Mesenchymal stem cell (in vitro differentiated cells and primary cell): ENCODE measurements at regions not wholly inside any gene's neighbourhood (a gene's known extent, or its start where the extent isn't known, plus 50 kb on each side); places are given as distances from the start of the nearest gene placed in this dataset.
A peak's percentile ranks its signal among the peaks of the same experiment; 100 is the strongest.

ENCODE experiments used
- DNase-seq: peaks from one replicate; pipeline ENCODE4 v3.0.0-alpha.2; 2013
- H2AFZ ChIP-seq: one replicate; pipeline ENCODE4 v1.6.1; 2013; ENCODE audit warnings: low read depth, mild to moderate bottlenecking, control low read depth, inconsistent platforms, low read length, moderate library complexity
- H2AK5ac ChIP-seq: 2 replicates; pipeline ENCODE4 v1.6.1; 2013; ENCODE audit warnings: low read length, moderate library complexity, mild to moderate bottlenecking, inconsistent platforms; ENCODE audit not compliant: severe bottlenecking
- H2BK120ac ChIP-seq: one replicate; pipeline ENCODE4 v1.6.1; 2013; ENCODE audit warnings: low read depth, mild to moderate bottlenecking, inconsistent platforms, low read length, moderate library complexity
- H2BK12ac ChIP-seq, 2 experiments: one replicate each; pipeline ENCODE4 v1.6.1; 2013; ENCODE audit warnings: inconsistent platforms in 2 of 2, low read length in 2 of 2, mild to moderate bottlenecking in 2 of 2, moderate library complexity in 2 of 2, control low read depth in 1 of 2
- H2BK15ac ChIP-seq: one replicate; pipeline ENCODE4 v1.6.1; 2013; ENCODE audit warnings: mild to moderate bottlenecking, low read depth, inconsistent platforms; ENCODE audit not compliant: poor library complexity, severe bottlenecking
- H2BK5ac ChIP-seq: 2 replicates; pipeline ENCODE4 v1.6.1; 2013; ENCODE audit warnings: low read depth, mild to moderate bottlenecking, low read length, control low read depth, inconsistent platforms; ENCODE audit not compliant: poor library complexity, severe bottlenecking
- H3K14ac ChIP-seq, 2 experiments: one replicate each; pipeline ENCODE4 v1.6.1; 2013; ENCODE audit warnings: inconsistent platforms in 2 of 2, low read length in 2 of 2, control low read depth in 1 of 2, mild to moderate bottlenecking in 1 of 2, moderate library complexity in 1 of 2
- H3K18ac ChIP-seq, 2 experiments: one replicate each; pipeline ENCODE4 v1.6.1; 2013; ENCODE audit warnings: inconsistent platforms in 2 of 2, low read length in 2 of 2, control low read depth in 1 of 2, low read depth in 1 of 2, mild to moderate bottlenecking in 1 of 2
- H3K23ac ChIP-seq, 2 experiments: one replicate each; pipeline ENCODE4 v1.6.1; 2013; ENCODE audit warnings: inconsistent platforms in 2 of 2, low read length in 2 of 2, mild to moderate bottlenecking in 2 of 2, moderate library complexity in 2 of 2, control low read depth in 1 of 2
- H3K27ac ChIP-seq: 2 replicates; pipeline ENCODE4 v1.5.1; 2013; ENCODE audit warnings: mild to moderate bottlenecking, moderate library complexity, low read length, control low read depth, inconsistent platforms; ENCODE audit not compliant: poor library complexity, severe bottlenecking
- H3K27me3 ChIP-seq, 2 experiments: 2 replicates each; pipeline versions ENCODE4 v1.6.1 to v1.7.0; 2013; ENCODE audit warnings: low read length in 2 of 2, mild to moderate bottlenecking in 2 of 2, moderate library complexity in 2 of 2, control low read depth in 1 of 2, inconsistent platforms in 1 of 2; ENCODE audit not compliant: control insufficient read depth in 1 of 2, insufficient read depth in 1 of 2
- H3K36me3 ChIP-seq, 2 experiments: 2 replicates each; pipeline versions ENCODE4 v1.6.1 to v1.7.0; 2013; ENCODE audit warnings: low read length in 2 of 2, control low read depth in 1 of 2, inconsistent platforms in 1 of 2, low read depth in 1 of 2, mild to moderate bottlenecking in 1 of 2; ENCODE audit not compliant: insufficient read depth in 2 of 2, control insufficient read depth in 1 of 2
- H3K4ac ChIP-seq, 2 experiments: one replicate each; pipeline ENCODE4 v1.6.1; 2013; ENCODE audit warnings: inconsistent platforms in 2 of 2, low read length in 2 of 2, mild to moderate bottlenecking in 2 of 2, moderate library complexity in 2 of 2, control low read depth in 1 of 2, low read depth in 1 of 2
- H3K4me1 ChIP-seq: 2 replicates; pipeline ENCODE4 v1.6.1; 2013; ENCODE audit warnings: low read depth, low read length, control low read depth; ENCODE audit not compliant: control insufficient read depth, insufficient read depth
- H3K4me2 ChIP-seq: 2 replicates; pipeline ENCODE4 v1.6.1; 2013; ENCODE audit warnings: low read length, mild to moderate bottlenecking, inconsistent platforms; ENCODE audit not compliant: poor library complexity, severe bottlenecking
- H3K4me3 ChIP-seq, 2 experiments: 2 replicates each; pipeline versions ENCODE4 v1.5.1 to v1.7.0; 2013; ENCODE audit warnings: low read length in 2 of 2, mild to moderate bottlenecking in 2 of 2, control low read depth in 1 of 2, low read depth in 1 of 2; ENCODE audit not compliant: insufficient read depth in 1 of 2
- H3K79me1 ChIP-seq: replicated peaks from 2 replicates; pipeline ENCODE4 v1.6.1; 2013; ENCODE audit warnings: mild to moderate bottlenecking, control low read depth, low read length, inconsistent platforms; ENCODE audit not compliant: poor library complexity, severe bottlenecking
- H3K9ac ChIP-seq: 2 replicates; pipeline ENCODE4 v1.7.0; 2013; ENCODE audit warnings: mild to moderate bottlenecking, low read length, moderate library complexity
- H3K9me3 ChIP-seq: 2 replicates; pipeline ENCODE4 v1.7.0; 2013; ENCODE audit warnings: mild to moderate bottlenecking, low read length; ENCODE audit not compliant: control insufficient read depth
- H4K8ac ChIP-seq: one replicate; pipeline ENCODE4 v1.6.1; 2013; ENCODE audit warnings: inconsistent platforms, mild to moderate bottlenecking, low read length, moderate library complexity
- H4K91ac ChIP-seq: one replicate; pipeline ENCODE4 v1.6.1; 2013; ENCODE audit warnings: mild to moderate bottlenecking, low read length, inconsistent platforms
- WGBS: methylation state at CpG from one replicate; pipeline ENCODE4 v1.1.7; 2013; ENCODE audit warnings: mixed read lengths; 5-methylcytosine and 5-hydroxymethylcytosine counted together

DNA sequence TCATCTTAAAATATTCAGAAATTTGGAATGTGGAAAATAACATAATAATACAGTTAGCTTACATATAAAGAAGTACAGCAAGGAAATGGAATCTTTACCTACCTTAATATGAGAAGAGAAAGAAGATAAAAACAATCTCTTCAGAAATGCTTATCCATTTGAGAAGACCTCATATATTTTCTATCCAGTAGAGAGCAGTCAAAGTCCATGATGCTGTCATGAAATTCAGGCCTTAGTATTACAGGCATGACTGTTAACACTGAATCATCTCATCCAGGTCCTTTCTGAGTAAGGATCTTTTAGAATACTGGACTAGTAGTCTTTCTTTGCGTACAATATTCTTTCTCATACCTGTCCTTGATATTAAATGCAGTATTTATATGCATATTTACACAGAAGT lies 713.4 kb downstream of the CD109 start:
- Histone ChIP-seq H3K4me1 (no peaks in the 10 kb centered on the region), H3K23ac (no peak overlapping the region), H2AK5ac (no peak overlapping the region), H3K27ac (no peak overlapping the region), H2AFZ (no peak overlapping the region), H3K9ac (peak overlapping the region; percentile 3), H3K4ac (no peak overlapping the region), H3K4me3 (no peak overlapping the region), H2BK5ac (no peak overlapping the region), H4K8ac (no peak overlapping the region), H3K9me3 (no peaks in the 10 kb centered on the region), H2BK12ac (no peak overlapping the region), H2BK15ac (no peak overlapping the region), H3K4me2 (no peak overlapping the region), H3K18ac (no peak overlapping the region), H4K91ac (no peak overlapping the region), H3K27me3 (no peaks in the 10 kb centered on the region), H3K14ac (no peak overlapping the region), H2BK120ac (no peak overlapping the region), H3K79me1 (no peaks in the 10 kb centered on the region), H3K36me3 (no peaks in the 10 kb centered on the region)
- peak; percentile 79 for DNase-seq
- no CpG with 5 or more reads among the region's 1 CpG for WGBS

DNA sequence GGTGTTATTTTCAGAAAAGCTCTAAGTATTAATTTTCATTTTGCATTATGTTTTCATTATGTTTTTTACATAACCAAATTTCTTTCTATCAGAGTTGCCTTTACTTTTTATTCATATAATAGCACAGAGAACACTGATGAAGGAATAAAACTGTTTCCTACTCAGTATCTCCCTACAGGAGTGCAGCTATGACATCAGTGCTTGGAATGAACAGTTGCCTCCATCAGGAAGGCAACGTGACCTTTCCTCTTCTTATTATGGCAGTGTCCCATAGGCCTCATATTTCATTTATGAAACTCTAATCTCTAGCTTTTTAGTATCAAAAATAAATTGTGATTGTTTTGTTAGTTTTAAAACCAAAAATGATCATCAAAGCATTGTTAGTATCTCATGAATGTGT lies 712.8 kb downstream of the CD109 start:
- no peak overlapping the region for H3K4ac ChIP-seq
- H2BK120ac ChIP-seq: no peak overlapping the region
- H3K4me2 ChIP-seq: no peak overlapping the region
- no peak overlapping the region for H3K4me3 ChIP-seq
- WGBS: no CpG with 5 or more reads among the region's 1 CpG
- no peaks in the 10 kb centered on the region for H3K9me3 ChIP-seq
- no peak overlapping the region for H2AFZ ChIP-seq
- H3K27me3 ChIP-seq: no peaks in the 10 kb centered on the region
- H3K27ac ChIP-seq: no peak overlapping the region
- no peak overlapping the region for H2AK5ac ChIP-seq
- no peak overlapping the region for H2BK5ac ChIP-seq
- H2BK12ac ChIP-seq: no peak overlapping the region
- no peak overlapping the region for H2BK15ac ChIP-seq
- H3K9ac ChIP-seq: peak overlapping the region; percentile 3
- no peak overlapping the region for H3K14ac ChIP-seq
- H3K18ac ChIP-seq: no peak overlapping the region
- H3K79me1 ChIP-seq: no peaks in the 10 kb centered on the region
- H3K4me1 ChIP-seq: no peaks in the 10 kb centered on the region
- no peak overlapping the region for H4K91ac ChIP-seq
- H3K23ac ChIP-seq: no peak overlapping the region
- peak; percentile 22 for DNase-seq
- no peak overlapping the region for H4K8ac ChIP-seq
- H3K36me3 ChIP-seq: no peaks in the 10 kb centered on the region

DNA sequence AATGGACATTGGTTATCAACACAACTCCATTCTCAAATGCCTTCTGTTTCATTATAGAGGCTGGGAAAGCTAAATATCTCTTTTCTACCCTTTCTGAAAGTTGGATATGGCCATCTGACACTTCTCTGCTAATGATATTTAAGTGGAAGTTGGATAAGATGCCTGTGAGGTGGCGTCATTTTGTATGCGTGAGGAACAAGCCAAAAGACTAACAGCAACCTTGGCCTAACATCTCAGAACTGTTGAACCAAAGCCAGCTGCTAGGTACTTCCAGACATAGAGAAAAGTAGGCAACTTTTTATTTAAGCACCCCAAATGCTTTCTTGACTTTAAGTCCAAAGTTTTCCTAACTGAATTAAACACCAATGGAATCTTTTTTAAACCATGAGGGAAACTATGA lies 708.4 kb downstream of the CD109 start:
- 86% methylated on average over 2 of the region's 2 CpGs for WGBS
- Histone ChIP-seq H2BK5ac (no peak overlapping the region), H2BK120ac (no peak overlapping the region)

GRCh38 chr6:74402781-74403180 lies 706.8 kb downstream of the CD109 start:
- no peak overlapping the region for H3K4me3 ChIP-seq
- H2BK15ac ChIP-seq: no peak overlapping the region
- no peak overlapping the region for H3K27ac ChIP-seq
- H2AFZ ChIP-seq: no peak overlapping the region
- no peak overlapping the region for H2BK12ac ChIP-seq
- H4K91ac ChIP-seq: no peak overlapping the region
- H3K27me3 ChIP-seq: no peaks in the 10 kb centered on the region
- no peaks in the 10 kb centered on the region for H3K9me3 ChIP-seq
- no peak overlapping the region for H2BK5ac ChIP-seq
- H2BK120ac ChIP-seq: no peak overlapping the region
- DNase-seq: no peak
- H3K9ac ChIP-seq: no peak overlapping the region
- no peak overlapping the region for H3K18ac ChIP-seq
- H3K4ac ChIP-seq: no peak overlapping the region
- H2AK5ac ChIP-seq: no peak overlapping the region
- no peak overlapping the region for H3K23ac ChIP-seq
- H3K36me3 ChIP-seq: no peaks in the 10 kb centered on the region
- no peak overlapping the region for H3K14ac ChIP-seq
- no peak overlapping the region for H3K4me2 ChIP-seq
- no peak overlapping the region for H4K8ac ChIP-seq
- H3K79me1 ChIP-seq: no peaks in the 10 kb centered on the region
- no peaks in the 10 kb centered on the region for H3K4me1 ChIP-seq

More for the DNA sequence above, 708.4 kb downstream of the CD109 start:
- peak; percentile 2 for DNase-seq
- Histone ChIP-seq H3K4me2 (no peak overlapping the region), H4K8ac (no peak overlapping the region), H2AFZ (no peak overlapping the region), H3K4ac (no peak overlapping the region), H3K14ac (no peak overlapping the region), H3K4me3 (no peak overlapping the region), H2AK5ac (no peak overlapping the region), H3K18ac (no peak overlapping the region), H2BK12ac (peak overlapping the region in 1 of 2 experiments; percentile 71), H3K27me3 (no peaks in the 10 kb centered on the region), H3K27ac (no peak overlapping the region), H3K79me1 (no peaks in the 10 kb centered on the region), H3K36me3 (no peaks in the 10 kb centered on the region), H3K4me1 (no peaks in the 10 kb centered on the region), H3K23ac (no peak overlapping the region), H2BK15ac (no peak overlapping the region), H3K9ac (no peak overlapping the region), H3K9me3 (no peaks in the 10 kb centered on the region), H4K91ac (no peak overlapping the region)
